Suppressor macrophage treated with lipopolysaccharide for 4 hours (primary cell): ENCODE measurements at regions not wholly inside any gene's neighbourhood (a gene's known extent, or its start where the extent isn't known, plus 50 kb on each side); places are given as distances from the start of the nearest gene placed in this dataset.

Experiments
- DNase-seq: peaks from one replicate; pipeline ENCODE4 v3.0.0-alpha.2; 2020

GRCh38 chr2:18422432-18423165, 137.9 kb downstream of the RDH14 start:
- no peak for DNase-seq

- DNase-seq = peak; percentile 20
Observed at GRCh38 chr2:18413676-18414396, 146.6 kb downstream of the RDH14 start.

- DNase-seq = no peak
Observed at GRCh38 chr2:18412980-18413675, 147.3 kb downstream of the RDH14 start.

- DNase-seq = no peak
Observed at GRCh38 chr2:18411626-18412025, 148.8 kb downstream of the RDH14 start.

GRCh38 chr2:18410543-18410942, 149.9 kb downstream of the RDH14 start:
- DNase-seq = no peak

GRCh38 chr2:18408638-18409037, 151.8 kb downstream of the RDH14 start:
- DNase-seq = no peak

- DNase-seq = no peak
Observed at GRCh38 chr2:18406219-18406618, 154.2 kb downstream of the RDH14 start.

- no peak for DNase-seq
Observed at GRCh38 chr2:18404708-18405107, 155.7 kb downstream of the RDH14 start.

GRCh38 chr2:18403921-18404522, 156.4 kb downstream of the RDH14 start:
- no peak for DNase-seq

- no peak for DNase-seq
Observed at GRCh38 chr2:18402831-18403230, 157.6 kb downstream of the RDH14 start.

GRCh38 chr2:18401471-18401870, 159.0 kb downstream of the RDH14 start:
- DNase-seq = no peak

- DNase-seq = no peak
Observed at GRCh38 chr2:18399601-18400000, 160.9 kb downstream of the RDH14 start.

GRCh38 chr2:18398833-18399232, 161.6 kb downstream of the RDH14 start:
- no peak for DNase-seq

GRCh38 chr2:18396329-18397010, 164.0 kb downstream of the RDH14 start:
- DNase-seq = no peak

GRCh38 chr2:18395555-18395954, 164.9 kb downstream of the RDH14 start:
- DNase-seq = no peak

- DNase-seq = peak; percentile 77
Observed at GRCh38 chr2:18387441-18388206, 172.8 kb downstream of the RDH14 start.

- no peak for DNase-seq
Observed at GRCh38 chr2:18384242-18384641, 176.2 kb downstream of the RDH14 start.

GRCh38 chr2:18381386-18381785, 179.1 kb downstream of the RDH14 start:
- DNase-seq = no peak

- no peak for DNase-seq
Observed at GRCh38 chr2:18380321-18380720, 180.1 kb downstream of the RDH14 start.

- DNase-seq = no peak
Observed at GRCh38 chr2:18379870-18380269, 180.6 kb downstream of the RDH14 start.

GRCh38 chr2:18378020-18378653, 182.3 kb downstream of the RDH14 start:
- DNase-seq = peak; percentile 43

GRCh38 chr2:18376936-18377335, 183.5 kb downstream of the RDH14 start:
- no peak for DNase-seq
